ENCODE measurements at regions not wholly inside any gene's neighbourhood (a gene's known extent, or its start where the extent isn't known, plus 50 kb on each side); places are given as distances from the start of the nearest gene placed in this dataset.
"Not testable (repeated sequence)": the region's sequence is repeated elsewhere in the genome, so short reads cannot be mapped to it uniquely, and the experiment has no call there.

GRCh38 chr12:127025545-127025944, 1241.4 kb upstream of the TMEM132C start:
- no peak for DNase-seq (ENCODE audit: low read depth in 2 of 2)

GRCh38 chr12:127035011-127035879, 1231.7 kb upstream of the TMEM132C start:
- no peak for DNase-seq (ENCODE audit: low read depth in 2 of 2)

GRCh38 chr12:127038152-127038551, 1228.8 kb upstream of the TMEM132C start:
- no peak for DNase-seq (ENCODE audit: low read depth in 2 of 2)

GRCh38 chr12:127038761-127039160, 1228.2 kb upstream of the TMEM132C start:
- DNase-seq (ENCODE audit: low read depth in 2 of 2), result no peak

- DNase-seq (ENCODE audit: low read depth in 2 of 2), result no peak
These were observed 1224.9 kb upstream of the TMEM132C start for GRCh38 chr12:127041985-127042625.

- no peak for DNase-seq (ENCODE audit: low read depth in 2 of 2)
These were observed 1223.2 kb upstream of the TMEM132C start for GRCh38 chr12:127043731-127044130.

DNA sequence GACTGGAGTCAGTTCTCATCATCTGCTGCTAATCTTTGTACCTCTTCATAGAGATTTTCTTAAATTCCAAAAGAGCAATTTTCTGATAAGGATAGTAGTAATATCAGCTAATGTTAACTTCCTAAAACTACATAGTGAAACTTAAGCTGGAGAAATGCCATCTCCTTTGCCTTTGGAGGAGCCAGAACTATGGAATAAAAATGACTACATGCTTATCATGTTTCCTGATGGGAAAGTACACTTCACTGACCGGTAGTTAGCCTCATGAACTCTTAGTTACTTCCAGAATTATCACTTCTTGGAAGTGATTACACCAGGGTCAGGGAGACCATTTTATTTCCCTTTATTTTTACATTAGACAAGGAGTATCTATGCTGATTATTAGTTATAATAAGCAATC, 1222.1 kb upstream of the TMEM132C start:
- no peak for DNase-seq (ENCODE audit: low read depth in 2 of 2)

- DNase-seq (ENCODE audit: low read depth in 2 of 2), result no peak
These were observed 1220.5 kb upstream of the TMEM132C start for GRCh38 chr12:127046467-127046866.

- no peak for DNase-seq (ENCODE audit: low read depth in 2 of 2)
These were observed 1218.9 kb upstream of the TMEM132C start for GRCh38 chr12:127048057-127048456.

GRCh38 chr12:127048525-127048924, 1218.4 kb upstream of the TMEM132C start:
- not testable (repeated sequence) for DNase-seq (ENCODE audit: low read depth in 2 of 2)

GRCh38 chr12:127051139-127051538, 1215.8 kb upstream of the TMEM132C start:
- no peak for DNase-seq (ENCODE audit: low read depth in 2 of 2)

GRCh38 chr12:127052511-127053232, 1214.3 kb upstream of the TMEM132C start:
- no peak for DNase-seq (ENCODE audit: low read depth in 2 of 2)

DNA sequence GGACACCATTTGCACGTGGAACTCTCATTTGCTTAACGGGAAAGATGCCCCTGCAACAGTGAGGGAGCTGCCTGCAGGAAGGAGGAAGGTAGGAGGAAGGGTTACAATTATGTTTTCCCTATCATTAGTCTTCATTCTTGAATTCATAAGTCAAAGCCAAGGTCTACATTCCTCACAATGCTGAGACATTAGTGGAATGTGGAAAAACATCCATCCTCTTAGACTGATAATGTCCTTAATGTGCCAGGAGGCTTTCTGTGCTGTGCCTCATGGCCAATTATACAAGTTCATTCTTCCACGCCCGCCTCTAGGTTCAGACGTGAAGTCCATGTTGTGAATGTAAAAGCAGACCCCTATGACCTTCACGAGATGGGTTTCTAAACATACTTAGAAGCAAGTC, 1212.4 kb upstream of the TMEM132C start:
- DNase-seq (ENCODE audit: low read depth in 2 of 2), result no peak

GRCh38 chr12:127060310-127060847, 1206.6 kb upstream of the TMEM132C start:
- DNase-seq (ENCODE audit: low read depth in 2 of 2), result no peak

DNA sequence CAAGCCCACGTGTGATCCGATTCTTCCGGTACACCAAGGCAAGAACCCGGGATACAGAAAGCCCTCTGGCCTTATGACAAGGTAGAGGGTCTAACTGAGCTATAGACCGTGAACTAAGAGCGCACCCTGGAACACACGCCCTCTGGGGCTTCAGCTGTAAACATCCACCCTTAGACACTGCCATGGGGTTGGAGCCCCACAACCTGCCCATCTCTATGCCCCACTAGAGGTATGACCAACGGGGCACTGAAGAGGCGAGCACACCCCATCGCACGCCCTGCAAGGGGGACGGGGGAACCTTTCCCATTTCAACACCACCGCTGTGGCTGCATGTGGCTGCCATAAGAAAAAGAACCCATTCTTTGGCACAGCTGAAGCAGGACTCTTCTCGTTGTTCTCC, 1206.0 kb upstream of the TMEM132C start:
- no peak for DNase-seq (ENCODE audit: low read depth in 2 of 2)

DNA sequence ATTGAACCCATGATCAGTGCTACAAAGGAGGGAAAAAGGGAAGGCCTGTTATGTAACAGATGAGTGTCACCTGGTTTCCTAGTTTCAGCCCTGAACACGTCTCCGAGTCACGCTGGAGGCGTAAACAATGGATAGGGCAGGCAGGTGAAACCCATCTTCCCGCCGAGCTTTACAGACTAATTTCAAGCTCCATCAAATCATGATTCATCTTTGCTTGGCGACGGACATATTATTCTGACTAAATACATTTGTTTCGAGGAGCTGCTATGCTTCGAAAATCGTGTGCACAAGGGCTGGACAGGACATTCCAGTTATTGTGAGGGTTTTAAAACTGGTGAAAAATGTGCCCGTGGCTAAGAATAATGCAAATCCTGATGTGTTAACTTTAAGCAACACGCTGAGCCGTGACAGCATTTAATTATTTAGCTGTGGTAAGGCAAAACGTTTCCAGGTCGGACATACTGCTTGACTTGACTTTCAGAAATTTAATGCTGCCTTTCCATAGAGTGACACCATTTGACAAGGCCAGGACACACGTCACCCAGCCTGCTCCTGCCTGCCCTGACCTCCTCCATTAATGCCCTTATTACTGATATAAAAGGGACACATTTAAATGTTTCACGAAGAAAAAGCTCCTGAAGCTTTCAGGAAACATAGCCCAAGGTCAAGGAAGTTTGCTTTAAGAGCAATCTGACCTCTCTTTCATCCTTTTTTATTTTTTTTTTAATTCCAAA, 1203.5 kb upstream of the TMEM132C start:
- DNase-seq (ENCODE audit: low read depth in 2 of 2), result no peak

DNA sequence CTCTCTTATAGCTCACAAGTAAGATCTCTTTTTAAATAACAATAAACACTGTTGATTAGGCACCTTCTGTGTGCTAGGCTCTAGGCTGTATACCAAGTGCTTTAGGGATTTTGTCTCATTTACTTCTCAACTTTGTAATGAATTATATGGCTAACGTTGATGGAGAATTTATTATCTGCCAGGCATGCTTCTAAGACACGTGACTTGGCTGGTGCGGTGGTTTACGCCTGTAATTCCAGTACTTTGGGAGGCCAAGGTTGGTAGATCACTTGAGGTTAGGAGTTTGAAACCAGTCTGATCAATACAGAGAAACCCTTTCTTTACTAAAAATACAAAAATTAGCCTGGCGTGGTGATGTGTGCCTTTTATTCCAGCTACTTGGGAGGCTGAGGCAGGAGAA, 1202.8 kb upstream of the TMEM132C start:
- no peak for DNase-seq (ENCODE audit: low read depth in 2 of 2)

DNA sequence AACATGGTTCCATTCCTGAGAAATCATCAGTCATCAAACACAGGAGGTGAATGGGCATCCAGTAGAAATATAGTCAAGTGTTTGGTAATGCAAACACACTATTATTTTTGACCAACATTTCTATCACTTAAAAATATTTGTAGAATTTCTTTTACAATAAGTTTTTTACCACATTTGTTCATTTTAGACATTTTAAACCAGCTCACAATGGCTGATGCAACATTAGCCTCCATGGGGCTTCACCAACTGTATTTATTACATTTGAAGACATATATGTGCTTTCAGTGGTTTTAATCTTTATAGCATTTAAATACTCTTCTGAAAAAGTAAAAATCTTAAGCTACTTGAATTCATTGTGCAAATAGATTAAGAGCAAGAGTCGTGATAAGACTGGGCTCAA, 1201.4 kb upstream of the TMEM132C start:
- no peak for DNase-seq (ENCODE audit: low read depth in 2 of 2)

DNA sequence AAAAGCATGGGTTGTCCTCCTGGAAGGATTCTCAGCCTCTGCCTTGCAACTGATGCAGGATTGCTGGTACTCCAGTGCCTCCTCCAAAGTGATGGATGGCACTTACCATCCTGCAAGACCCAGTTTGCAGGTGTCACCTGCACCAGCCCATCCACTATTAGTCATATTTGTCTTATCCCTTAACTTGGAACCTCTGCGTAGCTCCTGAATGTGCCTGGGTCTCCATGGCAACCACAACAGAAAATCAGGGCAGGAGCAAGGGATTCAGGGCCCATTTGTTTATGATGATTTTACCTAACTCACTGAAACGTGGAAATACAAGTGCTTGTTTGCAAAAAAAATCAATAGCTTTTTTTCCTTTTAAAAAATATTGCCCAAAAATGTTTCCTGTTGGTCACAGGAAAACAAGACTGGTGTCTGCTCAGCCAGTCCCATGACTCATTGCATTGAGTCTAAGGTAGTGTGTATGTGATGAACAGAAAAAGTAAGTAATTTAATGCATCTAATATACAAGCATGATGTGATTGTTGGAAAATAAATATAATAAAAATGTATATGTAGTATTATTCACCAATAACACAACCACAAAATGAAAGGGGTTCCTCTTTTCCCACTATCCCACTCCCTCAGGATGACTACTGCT, 1196.3 kb upstream of the TMEM132C start:
- no peak for DNase-seq (ENCODE audit: low read depth in 2 of 2)

DNA sequence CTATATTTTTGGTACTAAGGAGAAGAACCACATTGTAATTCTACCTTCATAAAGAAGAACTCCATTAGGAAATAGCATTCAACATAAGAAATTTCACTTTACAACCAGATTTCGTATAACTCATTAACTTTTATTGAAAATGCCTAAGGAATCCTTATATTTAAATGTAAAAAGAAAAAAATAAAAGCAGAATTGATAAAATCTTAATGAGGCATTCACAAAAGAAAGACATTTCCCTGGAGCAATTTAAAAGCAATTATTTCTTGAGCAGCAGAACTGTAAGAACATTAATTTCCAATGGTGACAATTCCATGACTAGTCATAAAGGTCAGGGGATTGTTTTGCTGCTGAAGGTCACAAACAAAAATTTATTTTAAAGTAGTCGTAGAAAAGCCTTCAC, 1192.8 kb upstream of the TMEM132C start:
- DNase-seq (ENCODE audit: low read depth in 2 of 2), result no peak

DNA sequence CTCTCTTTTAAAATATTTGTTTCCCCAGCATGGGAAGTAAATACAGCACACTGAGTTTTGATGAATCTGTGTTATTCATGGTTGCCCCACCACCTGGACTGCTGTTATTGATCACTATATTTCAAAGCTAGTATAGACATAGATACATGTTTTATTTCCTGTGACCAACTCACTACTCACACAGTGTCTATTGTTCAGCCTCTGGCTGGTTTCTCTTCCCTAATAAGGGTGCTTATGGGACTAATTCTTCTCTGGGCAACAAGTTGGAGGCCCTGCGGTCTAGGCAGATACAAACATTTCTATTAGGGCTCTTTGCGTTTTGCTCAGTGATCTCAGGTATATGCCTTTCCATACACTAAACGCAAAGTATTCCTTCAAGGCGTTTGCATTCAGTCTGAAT, 1191.0 kb upstream of the TMEM132C start:
- DNase-seq (ENCODE audit: low read depth in 2 of 2), result no peak
